Rectal smooth muscle tissue (tissue), 1 donor: ENCODE measurements at regions not wholly inside any gene's neighbourhood (a gene's known extent, or its start where the extent isn't known, plus 50 kb on each side); places are given as distances from the start of the nearest gene placed in this dataset.

Experiments used
- H3K27ac ChIP-seq: one replicate; pipeline ENCODE4 v1.7.0; 2013; ENCODE audit warnings: low read depth, low read length, inconsistent platforms
- H3K27me3 ChIP-seq: one replicate; pipeline ENCODE4 v1.7.0; 2013; ENCODE audit warnings: low read length; ENCODE audit not compliant: control insufficient read depth, insufficient read depth
- H3K36me3 ChIP-seq: one replicate; pipeline ENCODE4 v1.7.0; 2013; ENCODE audit warnings: low read length; ENCODE audit not compliant: control insufficient read depth, insufficient read depth
- H3K4me1 ChIP-seq: one replicate; pipeline ENCODE4 v1.7.0; 2013; ENCODE audit warnings: low read length; ENCODE audit not compliant: control insufficient read depth, insufficient read depth
- H3K4me3 ChIP-seq: one replicate; pipeline ENCODE4 v1.7.0; 2013; ENCODE audit warnings: low read length
- H3K9ac ChIP-seq: one replicate; pipeline ENCODE4 v1.7.0; 2013; ENCODE audit warnings: low read length

GRCh38 chr6:1504465-1504864 is 105.2 kb upstream of the FOXC1 start:
- H3K4me1 ChIP-seq = no peaks in the 10 kb centered on the region
- H3K27ac ChIP-seq = no peak overlapping the region
- H3K27me3 ChIP-seq = no peaks in the 10 kb centered on the region
- H3K4me3 ChIP-seq = no peak overlapping the region
- H3K9ac ChIP-seq = no peak overlapping the region
- no peaks in the 10 kb centered on the region for H3K36me3 ChIP-seq

- Histone ChIP-seq H3K9ac (no peak overlapping the region), H3K4me1 (no peaks in the 10 kb centered on the region), H3K27ac (no peak overlapping the region), H3K36me3 (no peaks in the 10 kb centered on the region), H3K27me3 (peaks cover 3% of the 10 kb centered on the region), H3K4me3 (no peak overlapping the region)
These were observed 102.5 kb upstream of the FOXC1 start for GRCh38 chr6:1507251-1507650.

GRCh38 chr6:1509241-1509640 is 100.5 kb upstream of the FOXC1 start:
- H3K4me1 ChIP-seq = no peaks in the 10 kb centered on the region
- H3K27ac ChIP-seq = no peak overlapping the region
- H3K36me3 ChIP-seq = no peaks in the 10 kb centered on the region
- no peak overlapping the region for H3K4me3 ChIP-seq
- no peak overlapping the region for H3K9ac ChIP-seq
- peaks cover 3% of the 10 kb centered on the region for H3K27me3 ChIP-seq

- no peak overlapping the region for H3K27ac ChIP-seq
- H3K36me3 ChIP-seq = no peaks in the 10 kb centered on the region
- no peaks in the 10 kb centered on the region for H3K4me1 ChIP-seq
- no peak overlapping the region for H3K9ac ChIP-seq
- H3K27me3 ChIP-seq = peaks cover 3% of the 10 kb centered on the region
- H3K4me3 ChIP-seq = no peak overlapping the region
These were observed 99.5 kb upstream of the FOXC1 start for GRCh38 chr6:1510239-1510638.

- peaks cover 3% of the 10 kb centered on the region for H3K27me3 ChIP-seq
- no peaks in the 10 kb centered on the region for H3K4me1 ChIP-seq
- no peak overlapping the region for H3K27ac ChIP-seq
- no peaks in the 10 kb centered on the region for H3K36me3 ChIP-seq
- H3K9ac ChIP-seq = no peak overlapping the region
- H3K4me3 ChIP-seq = no peak overlapping the region
These were observed 96.4 kb upstream of the FOXC1 start for GRCh38 chr6:1513215-1513780.

GRCh38 chr6:1514078-1514477 is 95.6 kb upstream of the FOXC1 start:
- H3K4me1 ChIP-seq = no peaks in the 10 kb centered on the region
- H3K27ac ChIP-seq = no peak overlapping the region
- peaks cover 3% of the 10 kb centered on the region for H3K27me3 ChIP-seq
- no peaks in the 10 kb centered on the region for H3K36me3 ChIP-seq
- no peak overlapping the region for H3K4me3 ChIP-seq
- no peak overlapping the region for H3K9ac ChIP-seq

GRCh38 chr6:1515280-1515679 is 94.4 kb upstream of the FOXC1 start:
- Histone ChIP-seq H3K4me1 (no peaks in the 10 kb centered on the region), H3K27ac (no peak overlapping the region), H3K9ac (no peak overlapping the region), H3K4me3 (no peak overlapping the region), H3K27me3 (peaks cover 3% of the 10 kb centered on the region), H3K36me3 (no peaks in the 10 kb centered on the region)

- Histone ChIP-seq H3K4me3 (no peak overlapping the region), H3K27ac (no peak overlapping the region), H3K27me3 (peaks cover 1% of the 10 kb centered on the region), H3K9ac (no peak overlapping the region), H3K36me3 (no peaks in the 10 kb centered on the region), H3K4me1 (no peaks in the 10 kb centered on the region)
These were observed 93.9 kb upstream of the FOXC1 start for GRCh38 chr6:1515781-1516180.

GRCh38 chr6:1516742-1517520 is 92.8 kb upstream of the FOXC1 start:
- H3K9ac ChIP-seq = no peak overlapping the region
- H3K36me3 ChIP-seq = no peaks in the 10 kb centered on the region
- no peak overlapping the region for H3K27ac ChIP-seq
- no peak overlapping the region for H3K4me3 ChIP-seq
- no peaks in the 10 kb centered on the region for H3K4me1 ChIP-seq
- no peaks in the 10 kb centered on the region for H3K27me3 ChIP-seq

GRCh38 chr6:1518855-1519254 is 90.9 kb upstream of the FOXC1 start:
- Histone ChIP-seq H3K4me3 (no peak overlapping the region), H3K36me3 (no peaks in the 10 kb centered on the region), H3K4me1 (no peaks in the 10 kb centered on the region), H3K27me3 (no peaks in the 10 kb centered on the region), H3K9ac (no peak overlapping the region), H3K27ac (no peak overlapping the region)

- H3K9ac ChIP-seq = no peak overlapping the region
- no peak overlapping the region for H3K4me3 ChIP-seq
- no peak overlapping the region for H3K27ac ChIP-seq
- no peaks in the 10 kb centered on the region for H3K36me3 ChIP-seq
- no peaks in the 10 kb centered on the region for H3K4me1 ChIP-seq
- H3K27me3 ChIP-seq = no peaks in the 10 kb centered on the region
These were observed 90.1 kb upstream of the FOXC1 start for GRCh38 chr6:1519597-1519996.

- Histone ChIP-seq H3K4me1 (peaks cover 12% of the 10 kb centered on the region), H3K36me3 (no peaks in the 10 kb centered on the region), H3K9ac (no peak overlapping the region), H3K27ac (no peak overlapping the region), H3K27me3 (no peaks in the 10 kb centered on the region), H3K4me3 (no peak overlapping the region)
These were observed 86.9 kb upstream of the FOXC1 start for GRCh38 chr6:1522779-1523178.

- Histone ChIP-seq H3K4me1 (peaks cover 12% of the 10 kb centered on the region), H3K27ac (no peak overlapping the region), H3K36me3 (no peaks in the 10 kb centered on the region), H3K9ac (no peak overlapping the region), H3K27me3 (no peaks in the 10 kb centered on the region), H3K4me3 (no peak overlapping the region)
These were observed 85.7 kb upstream of the FOXC1 start for GRCh38 chr6:1524040-1524480.
